ENCODE measurements at regions not wholly inside any gene's neighbourhood (a gene's known extent, or its start where the extent isn't known, plus 50 kb on each side); places are given as distances from the start of the nearest gene placed in this dataset.
"Not testable (repeated sequence)": the region's sequence is repeated elsewhere in the genome, so short reads cannot be mapped to it uniquely, and the experiment has no call there.

DNA sequence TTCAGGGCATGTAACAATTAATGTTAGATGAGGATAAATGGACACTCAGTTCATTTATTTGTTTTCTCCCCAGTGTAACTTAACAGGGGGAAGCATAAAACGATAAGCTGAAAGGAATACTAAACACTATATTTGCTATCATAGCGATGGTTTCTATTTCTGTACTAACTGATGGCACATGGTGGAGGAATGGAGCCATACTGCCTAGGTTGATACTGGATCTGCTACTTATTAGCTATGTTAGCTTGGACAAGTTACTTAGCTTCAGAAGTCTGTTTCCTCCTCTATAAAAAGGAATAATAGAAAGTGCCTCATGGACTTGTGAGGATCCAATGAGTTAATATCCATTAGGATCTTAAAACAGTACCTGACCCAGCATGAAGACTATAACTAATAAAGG, 127.5 kb downstream of the NBPF8 start:
- H3K23ac ChIP-seq (ENCODE audit: low read length); H2BK5ac ChIP-seq (ENCODE audit: low read depth, low read length, poor library complexity); H3K9ac ChIP-seq (ENCODE audit: low read length); H3K14ac ChIP-seq (ENCODE audit: low read length); H3K27me3 ChIP-seq (ENCODE audit: insufficient read depth, low read length); H2BK120ac ChIP-seq (ENCODE audit: insufficient read depth, low read length, poor library complexity); H2AFZ ChIP-seq (ENCODE audit: insufficient read depth, low read length, poor library complexity); H2BK12ac ChIP-seq (ENCODE audit: low read length); H3K79me2 ChIP-seq (ENCODE audit: control insufficient read depth, insufficient read depth, low read length, poor library complexity); H3K4ac ChIP-seq (ENCODE audit: low read depth, low read length); DNase-seq; H4K8ac ChIP-seq (ENCODE audit: low read depth, low read length); H3K4me2 ChIP-seq (ENCODE audit: low read length); H3K4me1 ChIP-seq (ENCODE audit: control insufficient read depth in 1 of 2, insufficient read depth in 2 of 2, low read length in 2 of 2); H4K12ac ChIP-seq (ENCODE audit: low read depth, low read length); H3K4me3 ChIP-seq (ENCODE audit: low read depth, low read length); H2AK5ac ChIP-seq (ENCODE audit: low read length); H4K91ac ChIP-seq (ENCODE audit: low read depth, low read length); H3K27ac ChIP-seq (ENCODE audit: low read depth, low read length); H3K18ac ChIP-seq (ENCODE audit: low read length); H3K36me3 ChIP-seq (ENCODE audit: control insufficient read depth in 1 of 2, insufficient read depth in 2 of 2, low read length in 2 of 2); H3K9me3 ChIP-seq (ENCODE audit: insufficient read depth, low read depth, low read length); H3K79me1 ChIP-seq (ENCODE audit: low read length): not testable (repeated sequence)
- no CpG with 5 or more reads among the region's 2 CpGs for WGBS (ENCODE audit: extremely low coverage, insufficient coverage, insufficient read length)

DNA sequence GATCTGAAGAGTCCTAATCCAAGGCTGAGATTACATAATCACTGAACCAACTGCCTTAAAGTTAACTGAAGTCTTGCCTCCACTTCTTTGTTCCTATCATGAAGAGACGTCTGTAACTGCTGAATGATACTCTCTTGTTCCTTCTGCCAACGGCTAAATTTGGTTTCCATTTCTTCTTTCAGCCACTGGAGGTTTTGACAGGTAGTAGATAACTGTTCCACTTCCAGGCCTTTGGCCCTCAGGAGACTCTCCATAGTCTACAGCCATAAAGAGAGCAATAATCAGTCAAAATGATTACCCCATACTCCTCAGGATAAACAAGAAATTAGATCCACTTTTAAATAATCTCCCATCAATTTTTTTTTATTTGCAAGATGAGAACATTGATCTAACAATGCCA, 128.1 kb downstream of the NBPF8 start:
- H2BK12ac ChIP-seq (ENCODE audit: low read length); H2BK120ac ChIP-seq (ENCODE audit: insufficient read depth, low read length, poor library complexity); H2BK5ac ChIP-seq (ENCODE audit: low read depth, low read length, poor library complexity); H3K4me2 ChIP-seq (ENCODE audit: low read length); H3K4me3 ChIP-seq (ENCODE audit: low read depth, low read length); H4K12ac ChIP-seq (ENCODE audit: low read depth, low read length); H3K4me1 ChIP-seq (ENCODE audit: control insufficient read depth in 1 of 2, insufficient read depth in 2 of 2, low read length in 2 of 2); H3K9ac ChIP-seq (ENCODE audit: low read length); H3K27me3 ChIP-seq (ENCODE audit: insufficient read depth, low read length); H3K36me3 ChIP-seq (ENCODE audit: control insufficient read depth in 1 of 2, insufficient read depth in 2 of 2, low read length in 2 of 2); H3K79me1 ChIP-seq (ENCODE audit: low read length); H3K18ac ChIP-seq (ENCODE audit: low read length); H3K79me2 ChIP-seq (ENCODE audit: control insufficient read depth, insufficient read depth, low read length, poor library complexity); H3K9me3 ChIP-seq (ENCODE audit: insufficient read depth, low read depth, low read length); H3K27ac ChIP-seq (ENCODE audit: low read depth, low read length); H2AK5ac ChIP-seq (ENCODE audit: low read length); H4K91ac ChIP-seq (ENCODE audit: low read depth, low read length); DNase-seq; H2AFZ ChIP-seq (ENCODE audit: insufficient read depth, low read length, poor library complexity); H3K23ac ChIP-seq (ENCODE audit: low read length); H4K8ac ChIP-seq (ENCODE audit: low read depth, low read length); H3K4ac ChIP-seq (ENCODE audit: low read depth, low read length); H3K14ac ChIP-seq (ENCODE audit: low read length): not testable (repeated sequence)
- no CpG with 5 or more reads among the region's 2 CpGs for WGBS (ENCODE audit: extremely low coverage, insufficient coverage, insufficient read length)

GRCh38 chr1:120544434-120544833, 129.6 kb downstream of the NBPF8 start:
- not testable (repeated sequence) for H3K23ac ChIP-seq (ENCODE audit: low read length); H3K9me3 ChIP-seq (ENCODE audit: insufficient read depth, low read depth, low read length); H3K14ac ChIP-seq (ENCODE audit: low read length); H3K18ac ChIP-seq (ENCODE audit: low read length); H3K9ac ChIP-seq (ENCODE audit: low read length); H2AK5ac ChIP-seq (ENCODE audit: low read length); H3K27ac ChIP-seq (ENCODE audit: low read depth, low read length); DNase-seq; H3K79me1 ChIP-seq (ENCODE audit: low read length); H3K4me2 ChIP-seq (ENCODE audit: low read length); H4K91ac ChIP-seq (ENCODE audit: low read depth, low read length); H2BK120ac ChIP-seq (ENCODE audit: insufficient read depth, low read length, poor library complexity); H3K4me1 ChIP-seq (ENCODE audit: control insufficient read depth in 1 of 2, insufficient read depth in 2 of 2, low read length in 2 of 2); H3K27me3 ChIP-seq (ENCODE audit: insufficient read depth, low read length); H3K4ac ChIP-seq (ENCODE audit: low read depth, low read length); H4K12ac ChIP-seq (ENCODE audit: low read depth, low read length); H3K36me3 ChIP-seq (ENCODE audit: control insufficient read depth in 1 of 2, insufficient read depth in 2 of 2, low read length in 2 of 2); H3K79me2 ChIP-seq (ENCODE audit: control insufficient read depth, insufficient read depth, low read length, poor library complexity); H2AFZ ChIP-seq (ENCODE audit: insufficient read depth, low read length, poor library complexity); H2BK12ac ChIP-seq (ENCODE audit: low read length); H3K4me3 ChIP-seq (ENCODE audit: low read depth, low read length); H2BK5ac ChIP-seq (ENCODE audit: low read depth, low read length, poor library complexity); H4K8ac ChIP-seq (ENCODE audit: low read depth, low read length)
- no CpG with 5 or more reads among the region's 2 CpGs for WGBS (ENCODE audit: extremely low coverage, insufficient coverage, insufficient read length)

GRCh38 chr1:120550335-120550734, 135.5 kb downstream of the NBPF8 start:
- H3K36me3 ChIP-seq (ENCODE audit: control insufficient read depth in 1 of 2, insufficient read depth in 2 of 2, low read length in 2 of 2); H3K23ac ChIP-seq (ENCODE audit: low read length); H3K27me3 ChIP-seq (ENCODE audit: insufficient read depth, low read length); H2BK5ac ChIP-seq (ENCODE audit: low read depth, low read length, poor library complexity); H4K91ac ChIP-seq (ENCODE audit: low read depth, low read length); H2AFZ ChIP-seq (ENCODE audit: insufficient read depth, low read length, poor library complexity); H3K79me1 ChIP-seq (ENCODE audit: low read length); H2BK12ac ChIP-seq (ENCODE audit: low read length); DNase-seq; H3K79me2 ChIP-seq (ENCODE audit: control insufficient read depth, insufficient read depth, low read length, poor library complexity); H3K18ac ChIP-seq (ENCODE audit: low read length); H3K4me2 ChIP-seq (ENCODE audit: low read length); H4K8ac ChIP-seq (ENCODE audit: low read depth, low read length); H3K4me1 ChIP-seq (ENCODE audit: control insufficient read depth in 1 of 2, insufficient read depth in 2 of 2, low read length in 2 of 2); H3K14ac ChIP-seq (ENCODE audit: low read length); H4K12ac ChIP-seq (ENCODE audit: low read depth, low read length); H3K27ac ChIP-seq (ENCODE audit: low read depth, low read length); H3K4ac ChIP-seq (ENCODE audit: low read depth, low read length); H3K9ac ChIP-seq (ENCODE audit: low read length); H3K9me3 ChIP-seq (ENCODE audit: insufficient read depth, low read depth, low read length); H2BK120ac ChIP-seq (ENCODE audit: insufficient read depth, low read length, poor library complexity); H3K4me3 ChIP-seq (ENCODE audit: low read depth, low read length); H2AK5ac ChIP-seq (ENCODE audit: low read length): not testable (repeated sequence)
- no CpG with 5 or more reads among the region's 2 CpGs for WGBS (ENCODE audit: extremely low coverage, insufficient coverage, insufficient read length)

GRCh38 chr1:120552190-120552589, 137.4 kb downstream of the NBPF8 start:
- not testable (repeated sequence) for H4K8ac ChIP-seq (ENCODE audit: low read depth, low read length); H4K12ac ChIP-seq (ENCODE audit: low read depth, low read length); H2BK5ac ChIP-seq (ENCODE audit: low read depth, low read length, poor library complexity); H2AFZ ChIP-seq (ENCODE audit: insufficient read depth, low read length, poor library complexity); H3K14ac ChIP-seq (ENCODE audit: low read length); H3K9ac ChIP-seq (ENCODE audit: low read length); H2BK120ac ChIP-seq (ENCODE audit: insufficient read depth, low read length, poor library complexity); H3K9me3 ChIP-seq (ENCODE audit: insufficient read depth, low read depth, low read length); H3K4ac ChIP-seq (ENCODE audit: low read depth, low read length); H3K79me1 ChIP-seq (ENCODE audit: low read length); H3K36me3 ChIP-seq (ENCODE audit: control insufficient read depth in 1 of 2, insufficient read depth in 2 of 2, low read length in 2 of 2); H3K23ac ChIP-seq (ENCODE audit: low read length); H3K18ac ChIP-seq (ENCODE audit: low read length); H4K91ac ChIP-seq (ENCODE audit: low read depth, low read length); H2AK5ac ChIP-seq (ENCODE audit: low read length); H3K4me1 ChIP-seq (ENCODE audit: control insufficient read depth in 1 of 2, insufficient read depth in 2 of 2, low read length in 2 of 2); H3K4me3 ChIP-seq (ENCODE audit: low read depth, low read length); H3K27ac ChIP-seq (ENCODE audit: low read depth, low read length); H3K4me2 ChIP-seq (ENCODE audit: low read length); DNase-seq; H3K27me3 ChIP-seq (ENCODE audit: insufficient read depth, low read length); H3K79me2 ChIP-seq (ENCODE audit: control insufficient read depth, insufficient read depth, low read length, poor library complexity); H2BK12ac ChIP-seq (ENCODE audit: low read length)
